DMS79 (cell line): ENCODE measurements at regions not wholly inside any gene's neighbourhood (a gene's known extent, or its start where the extent isn't known, plus 50 kb on each side); places are given as distances from the start of the nearest gene placed in this dataset.
"Not testable (repeated sequence)": the region's sequence is repeated elsewhere in the genome, so short reads cannot be mapped to it uniquely, and the experiment has no call there.

Experiments used
- DNase-seq: peaks from one replicate; lab custom pipeline; 2025; lab: John Stamatoyannopoulos, UW

DNA sequence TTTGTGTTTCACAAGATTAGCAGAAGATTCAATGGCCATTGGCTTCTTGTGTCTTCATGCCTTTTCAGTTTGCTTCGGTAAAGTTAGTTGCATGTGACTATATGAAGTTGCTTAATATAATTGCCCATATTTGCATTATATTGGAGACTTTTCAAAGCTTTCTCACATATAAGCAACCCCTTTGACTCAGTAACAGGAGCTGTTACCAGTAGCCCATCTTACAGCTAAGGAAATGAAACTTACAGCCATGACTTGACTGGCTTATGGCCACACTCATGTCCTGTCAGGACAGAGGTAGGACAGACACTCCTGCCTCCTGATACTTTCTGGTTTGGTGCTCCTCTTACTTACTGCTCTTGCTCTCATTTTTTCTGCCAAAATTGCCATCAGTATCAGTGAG is 1082.1 kb downstream of the BCL11B start:
- no peak for DNase-seq

DNA sequence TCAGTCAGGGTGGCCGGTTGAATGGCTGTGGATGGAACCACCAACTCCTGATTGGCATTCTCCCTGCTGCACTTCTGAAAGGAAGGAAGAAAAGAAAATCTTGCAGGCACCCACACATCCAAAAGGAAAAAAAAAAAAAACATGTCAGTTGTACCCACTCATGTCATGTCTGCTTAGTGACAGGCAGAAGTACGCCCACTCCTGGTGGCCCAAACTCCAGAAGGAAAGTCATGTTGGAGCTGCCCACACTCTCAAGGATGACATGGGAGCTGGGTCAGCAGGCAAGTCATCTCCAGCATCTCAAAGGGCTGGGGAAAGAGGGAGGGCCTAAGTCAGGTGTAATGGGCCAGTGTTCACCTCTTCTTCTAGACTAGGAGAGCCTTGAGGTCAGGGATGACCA is 1079.1 kb downstream of the BCL11B start:
- DNase-seq = no peak

DNA sequence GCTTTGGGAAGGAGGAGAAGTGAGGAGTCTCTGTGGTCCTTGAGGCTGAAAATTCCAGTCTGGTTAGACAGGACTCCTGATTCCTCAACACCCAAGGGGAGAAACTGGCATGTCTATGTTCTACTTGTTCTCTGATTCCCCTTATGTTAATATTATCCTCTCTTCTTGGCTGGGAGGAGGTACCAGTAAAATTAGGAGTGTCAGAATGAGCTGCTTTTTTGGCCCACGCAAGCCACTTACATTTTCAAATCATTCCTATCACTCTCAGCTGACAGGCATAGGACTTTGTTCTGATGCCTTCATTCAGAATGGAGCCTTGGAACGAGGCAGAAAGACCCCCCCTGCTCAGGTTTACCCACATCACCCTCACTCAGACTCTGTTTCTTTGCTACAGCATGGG is 1077.2 kb downstream of the BCL11B start:
- no peak for DNase-seq

DNA sequence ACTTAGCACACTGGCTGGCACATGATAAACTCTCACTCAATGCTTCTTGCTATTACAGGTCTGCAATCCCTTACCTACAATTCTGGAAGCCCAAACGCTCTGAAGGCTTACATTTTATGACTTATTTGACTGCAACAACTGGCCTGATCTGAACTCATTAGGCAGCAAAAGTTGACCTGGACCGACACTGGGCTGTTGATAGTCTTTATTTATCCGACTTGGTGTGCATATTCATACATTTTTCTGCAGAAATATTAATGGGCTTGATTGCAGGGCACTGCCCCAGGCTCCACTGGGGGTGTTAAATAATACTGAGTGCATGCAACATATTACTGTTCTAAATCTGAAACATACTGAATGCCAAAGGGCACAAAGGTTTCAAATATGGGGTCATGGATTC is 1076.7 kb downstream of the BCL11B start:
- no peak for DNase-seq

DNA sequence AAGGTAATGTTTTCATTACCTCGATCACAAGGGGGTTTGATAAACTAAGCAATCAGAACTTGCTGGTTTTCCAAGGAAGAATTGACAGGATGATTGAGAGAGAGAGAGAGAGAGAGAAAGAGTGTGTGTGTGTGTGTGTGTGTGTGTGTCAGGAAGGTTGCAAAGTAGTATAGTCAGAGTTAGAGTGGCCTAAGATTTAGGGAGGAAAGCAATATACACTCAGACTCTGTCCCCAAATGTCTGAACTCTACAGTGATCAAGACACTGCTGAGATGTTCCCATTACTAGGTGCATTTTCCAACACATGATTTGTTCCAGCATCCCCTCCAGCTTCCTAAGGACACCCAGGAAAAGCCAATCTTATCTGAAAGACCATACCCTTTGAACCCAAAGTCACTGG is 1074.1 kb downstream of the BCL11B start:
- no peak for DNase-seq

DNA sequence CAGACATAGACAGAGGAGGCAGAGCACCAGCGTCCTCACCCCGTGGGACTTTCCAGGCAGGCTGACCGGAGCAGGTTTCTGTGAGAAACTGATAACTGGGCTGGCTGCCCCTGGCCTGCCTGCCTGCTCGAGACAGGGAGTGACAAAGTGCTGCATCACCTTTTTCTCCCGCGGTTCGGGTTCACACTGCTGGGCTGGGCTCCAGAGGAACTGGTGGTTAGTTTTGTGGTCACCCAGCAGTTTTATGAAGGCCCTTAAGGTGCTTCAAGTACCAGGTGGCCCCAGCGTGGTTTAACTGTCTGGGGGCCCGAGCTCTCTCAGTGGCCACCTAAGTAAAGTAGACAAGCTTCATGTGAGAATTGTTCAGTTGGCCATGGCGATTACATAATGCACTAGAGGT is 1073.6 kb downstream of the BCL11B start:
- DNase-seq = peak; percentile 89

DNA sequence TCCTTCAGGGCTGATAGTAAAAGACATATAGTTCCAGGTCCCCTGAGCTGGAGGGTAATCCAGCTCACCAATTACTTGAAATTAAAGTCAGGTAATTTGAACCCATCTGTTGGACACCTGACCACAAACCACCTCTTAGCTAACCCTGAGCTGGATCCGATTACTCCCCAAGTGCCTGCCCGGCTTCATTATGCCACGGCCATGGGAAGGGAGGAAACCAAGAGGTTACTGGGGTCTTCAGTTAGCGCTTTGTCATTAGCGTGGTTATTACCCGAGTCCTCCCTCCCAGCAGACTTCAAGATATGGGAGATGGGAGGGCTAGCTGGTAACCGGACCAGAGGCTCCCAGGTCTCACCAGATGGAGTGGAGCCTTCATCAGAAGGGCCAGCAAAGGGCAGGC is 1071.4 kb downstream of the BCL11B start:
- DNase-seq = no peak

DNA sequence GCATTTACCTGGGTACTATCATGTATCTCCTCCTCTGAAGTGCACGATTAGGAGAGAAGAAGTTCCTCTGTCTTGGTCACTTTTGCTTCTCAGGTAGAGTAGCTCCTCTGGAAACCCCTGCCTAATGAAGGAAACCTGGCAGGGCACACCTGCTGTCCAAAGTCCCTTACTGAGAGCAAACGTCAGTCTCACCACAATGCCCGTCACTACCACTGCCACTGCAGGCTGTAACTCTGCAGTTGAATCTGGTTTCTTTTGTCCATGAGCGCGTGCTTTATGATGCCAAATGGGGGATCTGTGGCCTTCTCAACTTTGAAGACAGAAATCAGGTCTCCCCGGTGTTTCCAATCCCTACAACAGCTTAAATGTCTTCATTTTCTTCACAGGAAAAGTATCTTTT is 1068.6 kb downstream of the BCL11B start:
- no peak for DNase-seq

DNA sequence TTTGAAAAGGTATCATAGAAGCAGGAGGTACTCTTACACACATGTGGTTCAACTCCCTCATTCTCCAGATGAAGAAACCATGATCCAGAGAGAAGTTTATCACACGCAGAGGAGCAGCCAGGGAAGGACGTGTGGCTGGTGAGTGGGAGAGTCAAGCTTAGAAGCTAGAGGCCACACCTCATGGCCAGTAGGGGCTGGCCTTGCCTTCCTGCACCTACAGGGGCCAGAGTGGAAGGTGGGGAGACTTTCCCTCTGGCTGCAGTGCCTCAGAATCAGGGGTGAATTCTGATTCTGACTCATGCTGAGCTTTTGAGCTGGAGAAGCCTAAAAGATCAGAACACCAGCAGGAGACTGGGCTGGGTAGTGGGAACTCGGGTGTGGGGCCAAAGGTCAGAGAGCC is 1067.9 kb downstream of the BCL11B start:
- DNase-seq = no peak

DNA sequence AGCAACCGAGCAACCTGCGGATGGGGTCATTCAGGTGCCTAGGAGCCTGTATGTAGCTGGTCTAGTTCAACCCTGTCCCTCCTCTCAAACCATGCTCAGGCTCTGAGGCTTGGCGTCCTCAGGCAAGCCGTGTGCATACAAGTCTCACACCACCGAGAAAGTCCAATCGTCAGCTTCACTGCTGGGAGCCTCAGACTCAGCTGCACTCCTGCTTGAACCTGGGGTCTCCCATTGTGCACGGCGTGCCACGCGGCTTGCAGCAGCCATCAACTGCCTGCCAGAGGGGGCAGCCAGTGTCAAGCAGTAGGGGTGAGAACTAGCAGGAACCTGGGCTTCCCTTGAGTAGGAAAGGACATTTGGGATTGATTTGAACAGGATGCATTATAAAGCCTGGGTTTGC is 1064.6 kb downstream of the BCL11B start:
- no peak for DNase-seq

DNA sequence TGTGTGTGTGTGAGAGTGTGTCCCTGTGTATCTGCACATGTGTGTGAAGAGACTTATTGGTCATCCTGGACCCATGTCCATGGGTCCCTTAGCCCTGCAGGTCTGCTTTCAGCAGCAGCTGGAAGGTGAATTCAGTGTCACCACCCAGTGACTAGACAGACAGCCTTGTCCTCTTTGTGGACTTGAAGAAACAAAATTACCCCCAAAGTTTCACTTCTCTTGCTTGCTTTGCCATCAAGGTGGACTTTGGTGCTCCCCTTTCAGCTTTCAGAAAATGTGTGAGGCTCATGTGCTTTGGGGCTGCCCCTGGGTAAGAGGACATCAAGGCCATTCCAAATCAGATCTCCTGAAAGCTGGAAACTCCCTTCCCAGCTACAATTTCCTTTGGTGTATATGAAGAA is 1063.8 kb downstream of the BCL11B start:
- no peak for DNase-seq

DNA sequence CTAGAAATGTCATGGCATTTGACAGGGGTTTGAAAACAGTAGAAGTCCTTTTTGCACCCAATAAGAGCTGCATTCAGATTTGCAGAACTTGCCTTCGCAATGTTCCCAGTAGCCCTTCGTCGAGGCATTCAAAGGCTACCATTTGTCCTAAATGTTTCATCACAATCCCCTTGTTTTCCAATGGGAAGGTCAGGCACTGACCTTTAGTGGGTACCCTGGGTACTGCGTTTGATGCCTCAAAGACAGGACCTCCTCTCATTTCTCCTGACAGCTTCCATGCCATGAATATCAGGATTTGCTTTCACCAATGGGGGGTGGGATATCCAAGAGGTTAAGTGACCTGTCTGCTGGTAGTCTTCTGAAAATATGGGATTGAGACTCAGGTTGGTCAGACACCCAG is 1063.1 kb downstream of the BCL11B start:
- no peak for DNase-seq

DNA sequence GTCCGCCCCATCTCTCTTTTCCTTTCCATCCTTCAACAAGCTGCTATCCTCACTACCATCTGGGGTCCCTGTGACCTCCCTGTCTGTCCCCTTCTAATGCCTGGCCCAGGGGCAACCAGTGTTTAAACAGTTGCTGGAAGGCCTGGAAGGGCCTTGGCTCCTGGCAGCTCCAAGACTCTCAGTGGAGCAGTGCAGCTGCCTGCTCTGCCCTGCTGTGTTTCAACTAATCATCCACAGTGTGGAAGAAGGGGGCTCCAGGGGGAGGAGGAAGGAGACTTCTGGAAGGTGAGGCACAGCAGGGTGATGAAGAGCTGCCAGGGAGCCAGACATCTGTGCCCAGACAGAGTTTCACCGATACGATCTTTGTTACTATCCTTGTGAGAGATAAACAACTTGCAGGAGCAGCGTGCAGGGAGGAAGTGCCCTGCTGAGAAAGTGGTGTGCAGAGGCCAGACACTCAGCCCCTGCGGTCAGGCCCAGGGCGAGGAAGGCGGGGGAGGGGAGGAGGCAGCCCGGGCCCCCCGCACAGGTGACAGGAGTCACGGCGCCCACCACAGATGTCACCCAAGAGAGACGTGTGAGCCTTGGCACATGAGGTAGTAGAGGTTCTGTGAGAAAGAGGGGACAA is 1061.8 kb downstream of the BCL11B start:
- DNase-seq = no peak

DNA sequence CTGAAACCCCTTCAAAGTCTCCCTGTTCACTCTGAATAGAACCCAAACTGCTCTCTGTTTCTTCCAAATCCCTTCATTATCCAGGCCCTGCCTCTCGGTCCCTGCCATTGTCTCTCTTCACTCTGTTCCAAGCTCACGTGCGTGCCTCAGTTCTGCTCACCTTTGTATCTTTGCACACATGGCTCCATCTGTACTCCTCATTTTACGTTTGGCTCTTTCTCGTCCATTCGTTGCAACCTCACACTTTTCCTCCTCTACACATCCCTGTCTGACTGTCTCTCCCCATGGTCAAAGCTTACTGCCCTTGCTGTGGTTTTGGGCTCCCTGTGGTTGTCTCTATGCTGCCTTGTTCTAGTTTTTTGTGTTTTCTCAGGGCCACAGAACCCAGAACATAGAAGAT is 1054.5 kb downstream of the BCL11B start:
- no peak for DNase-seq

DNA sequence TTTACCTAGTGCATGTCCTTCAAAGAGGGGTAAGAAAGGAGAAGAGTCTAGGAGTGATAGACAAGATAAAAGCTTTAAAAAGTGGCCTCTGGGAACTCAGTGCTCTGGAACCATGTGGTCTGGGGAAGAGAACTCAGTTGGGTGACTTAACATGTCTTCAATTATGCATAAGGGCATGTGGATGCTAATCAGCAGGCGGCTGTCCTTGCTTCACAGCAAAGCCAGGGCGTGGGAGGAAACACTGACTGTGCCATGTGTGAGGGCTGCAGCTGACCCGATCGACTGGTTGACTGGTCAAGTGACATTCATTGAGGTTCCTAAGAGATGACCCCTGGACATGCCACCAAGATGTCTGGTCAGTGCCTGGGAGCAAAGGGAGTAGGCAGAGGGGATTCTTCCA is 1053.8 kb downstream of the BCL11B start:
- DNase-seq = no peak

DNA sequence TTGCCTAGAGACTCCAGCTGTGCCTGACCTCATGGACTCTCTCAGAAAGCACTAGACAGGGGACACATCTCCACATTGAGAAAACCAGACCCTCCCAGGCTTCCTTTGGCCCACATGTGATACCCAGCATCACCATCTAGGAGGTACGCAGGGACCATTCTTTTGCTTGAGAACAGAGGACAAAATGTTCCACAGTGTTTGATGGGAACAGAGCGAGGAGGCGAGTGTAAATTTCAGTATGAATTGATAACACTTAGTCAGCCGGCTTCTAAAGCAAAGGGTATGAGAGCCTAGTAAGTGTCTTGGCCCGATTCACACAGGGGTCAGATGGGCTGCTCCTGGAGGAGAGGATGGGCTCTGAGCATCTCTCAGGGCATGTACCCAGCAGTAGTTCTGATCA is 1052.4 kb downstream of the BCL11B start:
- DNase-seq = no peak

DNA sequence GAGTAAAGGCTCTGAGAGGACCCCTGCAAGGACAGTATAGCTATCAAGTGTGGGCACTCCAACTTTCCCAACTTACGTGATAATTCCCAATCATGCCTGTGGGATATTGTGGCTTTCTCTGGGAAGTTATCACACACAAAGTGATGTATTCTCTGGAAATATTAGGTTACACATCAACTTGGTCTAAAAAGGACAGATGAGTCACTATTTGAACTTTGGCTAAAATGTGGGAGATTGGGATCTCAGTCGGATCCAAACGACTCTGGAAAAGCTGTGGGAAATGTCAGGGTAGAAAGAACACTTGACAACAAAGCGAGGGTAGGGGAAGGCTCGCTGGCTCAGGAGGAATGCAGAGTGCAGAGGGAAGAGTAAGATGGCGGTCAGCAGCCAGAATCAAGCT is 1048.9 kb downstream of the BCL11B start:
- DNase-seq = no peak

DNA sequence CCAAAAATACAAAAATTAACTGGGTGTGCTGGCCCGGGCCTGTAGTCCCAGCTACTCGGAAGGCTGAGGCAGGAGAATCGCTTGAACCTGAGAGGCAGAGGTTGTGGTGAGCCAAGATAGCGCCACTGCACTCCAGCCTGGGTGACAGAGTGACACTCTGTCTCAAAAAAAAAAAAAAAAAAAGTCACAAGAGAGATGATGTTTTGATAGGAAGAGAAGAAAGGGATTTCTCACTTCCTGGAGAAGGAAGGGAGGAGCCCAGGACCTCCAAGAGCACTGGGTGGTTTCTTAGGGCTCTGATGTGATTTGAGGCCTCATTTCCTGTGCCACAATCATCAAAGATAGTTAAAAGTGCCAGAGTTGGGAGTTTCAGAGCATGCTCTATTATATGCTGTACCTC is 1048.3 kb downstream of the BCL11B start:
- not testable (repeated sequence) for DNase-seq

DNA sequence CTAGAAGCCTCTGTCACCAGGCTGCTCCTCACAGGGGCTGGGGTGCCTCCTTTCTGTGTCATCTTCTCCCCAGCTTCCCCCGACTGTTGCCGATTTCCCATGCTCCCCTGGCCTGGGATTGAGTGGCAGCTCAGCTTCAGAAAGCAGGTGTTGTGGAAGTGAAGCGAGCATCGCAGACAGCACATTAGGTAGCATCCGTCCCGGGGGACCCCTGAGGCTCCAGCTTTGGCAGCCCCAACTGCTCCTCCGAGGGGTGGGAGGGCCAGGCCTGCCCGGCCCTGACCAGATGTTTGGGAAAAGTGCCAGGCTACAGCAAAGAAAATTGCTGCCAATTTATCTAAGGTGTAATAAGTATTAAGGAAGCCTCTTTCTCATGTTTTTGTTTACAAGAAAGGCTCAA is 1045.6 kb downstream of the BCL11B start:
- peak; percentile 44 for DNase-seq

DNA sequence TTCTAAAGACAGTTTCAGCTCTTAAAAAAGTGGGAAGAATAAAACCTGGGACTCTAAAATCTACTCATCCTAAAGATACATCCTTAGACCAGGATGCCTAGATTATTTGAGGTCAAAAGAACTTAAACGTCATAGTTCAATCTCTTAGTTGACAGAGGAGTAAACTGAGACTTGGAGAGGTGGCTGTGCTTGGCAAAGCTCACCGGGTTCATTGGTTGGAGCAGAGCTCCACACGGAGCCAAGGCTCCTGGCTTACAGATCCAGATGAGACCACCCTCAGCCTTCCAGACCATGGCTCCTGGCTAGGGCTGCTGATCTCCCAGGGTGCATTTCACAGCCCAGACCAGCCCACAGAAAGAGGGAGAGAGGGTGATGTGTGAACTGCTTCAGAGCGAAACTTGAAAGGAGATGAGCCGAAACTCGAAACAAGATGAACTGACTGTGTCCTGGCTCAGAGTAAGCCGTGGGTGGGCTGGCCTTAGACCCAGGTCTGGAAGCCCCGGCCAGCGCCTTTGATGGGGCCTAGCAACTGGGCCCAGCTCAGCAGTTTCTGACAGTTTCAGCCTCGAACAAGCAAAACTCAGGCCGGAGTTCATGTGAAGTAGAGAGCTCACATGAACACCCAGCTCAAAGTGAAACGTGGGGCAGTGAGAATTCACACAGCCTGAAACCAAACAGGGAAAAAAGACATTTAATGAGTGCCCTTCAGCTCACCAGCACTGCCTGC is 1044.8 kb downstream of the BCL11B start:
- DNase-seq = no peak

DNA sequence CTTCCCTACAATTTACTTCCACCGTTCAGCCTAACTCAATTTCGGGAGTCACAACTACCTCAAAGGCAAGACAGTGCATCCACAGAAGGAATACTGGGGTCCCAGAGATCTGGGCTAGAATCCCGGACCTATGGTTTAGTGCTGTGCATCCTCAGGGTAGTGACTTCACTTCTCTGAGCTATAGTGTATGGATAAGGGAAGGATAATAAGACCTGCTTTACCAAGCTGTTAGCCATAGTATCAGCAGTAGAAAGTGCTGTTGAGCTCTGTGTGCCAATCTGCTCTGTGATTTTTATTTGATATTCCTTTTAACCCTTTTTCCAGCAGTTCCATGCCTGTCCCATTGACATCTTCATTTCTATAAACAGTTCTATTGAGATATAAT is 1044.3 kb downstream of the BCL11B start:
- DNase-seq = no peak

DNA sequence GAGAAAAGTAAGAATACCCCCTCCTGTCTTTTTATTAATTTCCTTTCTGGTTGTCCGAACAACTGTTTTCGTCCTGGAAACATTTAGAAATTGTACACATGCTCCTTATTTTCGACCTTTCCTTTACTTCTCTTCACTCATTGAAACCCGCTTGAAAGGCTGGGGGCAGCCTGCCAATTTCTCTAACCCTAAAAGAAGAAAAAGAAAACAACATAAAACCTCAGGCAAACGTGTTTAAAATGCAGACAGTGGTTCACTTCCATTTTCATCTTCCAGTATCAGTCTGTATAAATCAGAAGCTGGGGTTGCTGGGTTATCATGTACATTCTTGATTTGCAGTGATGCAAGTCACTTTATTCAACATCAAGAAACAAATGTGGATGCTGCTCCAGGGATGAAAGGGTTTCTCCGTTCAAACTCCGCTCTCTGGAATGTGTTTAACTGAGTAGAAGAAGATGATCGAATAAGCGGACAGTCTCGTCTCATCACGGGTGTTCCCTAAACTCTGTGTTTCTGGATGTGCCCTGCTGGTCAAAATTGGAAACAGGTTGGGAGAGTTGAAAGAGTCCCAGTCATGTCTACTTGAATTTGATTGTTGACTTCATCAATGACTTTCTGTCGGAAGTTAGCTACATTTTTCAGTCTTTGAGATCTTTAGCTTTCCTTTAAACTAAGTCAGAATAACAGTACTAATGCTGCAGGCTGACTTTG is 1042.2 kb downstream of the BCL11B start:
- DNase-seq = no peak

DNA sequence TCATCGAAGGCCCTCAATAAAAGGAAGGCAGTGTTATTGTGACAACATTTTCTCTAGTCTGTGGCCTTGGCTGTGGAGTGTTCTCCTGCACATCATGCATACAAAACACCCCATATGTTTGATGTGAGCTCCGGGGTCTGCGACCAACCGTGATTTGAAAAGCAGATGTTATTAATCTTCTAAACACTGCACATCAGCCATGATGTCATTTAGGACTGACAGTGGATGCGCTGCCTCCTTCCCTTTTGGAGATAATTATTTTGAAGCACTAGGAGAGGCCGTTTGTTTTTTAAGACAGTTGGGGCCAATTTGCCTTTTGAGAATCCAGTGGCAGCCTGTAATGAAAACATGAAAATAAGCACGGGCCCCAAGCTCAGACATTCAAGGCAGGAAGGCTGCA is 1041.6 kb downstream of the BCL11B start:
- DNase-seq = no peak

DNA sequence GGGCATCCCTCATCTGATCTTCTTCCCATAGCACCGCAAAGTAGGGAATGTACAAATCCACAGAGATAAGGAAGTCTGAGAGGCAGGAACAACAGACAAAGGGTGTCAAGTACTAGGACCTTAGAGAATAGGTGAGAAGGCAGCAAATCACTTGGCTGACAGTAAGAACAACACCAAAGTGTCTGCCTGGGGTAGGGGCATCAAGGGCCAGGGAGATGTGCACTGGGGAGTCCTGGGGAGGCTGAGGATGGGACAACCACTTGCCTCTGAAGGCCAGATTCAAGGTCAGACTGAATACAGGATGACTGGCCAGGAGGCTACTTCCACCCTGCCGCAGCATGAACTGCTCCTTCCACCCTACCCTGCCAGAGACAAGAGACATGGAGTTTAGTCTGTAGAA is 1040.8 kb downstream of the BCL11B start:
- no peak for DNase-seq
